ENCODE measurements at regions not wholly inside any gene's neighbourhood (a gene's known extent, or its start where the extent isn't known, plus 50 kb on each side); places are given as distances from the start of the nearest gene placed in this dataset.

DNA sequence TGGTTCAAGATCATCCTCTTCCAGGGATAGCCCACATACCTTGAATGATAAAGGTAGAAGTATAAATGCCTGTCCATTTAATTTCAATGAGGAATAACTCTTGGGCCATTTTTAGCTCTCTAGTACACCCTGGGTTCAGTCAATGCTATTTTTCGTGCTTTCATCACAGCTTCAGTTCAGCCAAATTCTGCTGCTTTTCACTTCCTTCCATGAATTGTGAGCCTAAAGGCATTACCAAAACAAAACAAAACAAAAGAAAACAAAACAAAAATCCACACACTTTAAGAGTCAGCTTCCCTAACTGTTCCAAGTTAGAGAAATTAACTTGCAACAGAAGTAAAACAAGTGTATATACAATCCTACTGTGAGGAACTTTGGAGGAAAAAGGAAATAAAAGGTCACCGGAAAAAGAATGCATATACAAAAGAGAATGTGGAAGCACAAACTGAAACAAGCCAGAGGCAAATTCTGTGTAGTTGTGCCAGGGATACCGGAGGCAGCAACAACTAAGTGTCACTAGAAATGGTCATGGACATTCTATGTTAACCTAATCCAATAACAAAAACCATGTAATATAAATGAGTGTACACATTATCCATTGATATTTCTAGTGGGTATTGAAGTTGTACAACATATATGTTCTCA lies 423.1 kb downstream of the KCTD8 start:
- no peak overlapping the region for H3K27ac ChIP-seq (ENCODE audit: low read depth, low read length)
- no peaks in the 10 kb centered on the region for H3K27me3 ChIP-seq (ENCODE audit: control insufficient read depth, insufficient read depth, low read length)
- TF ChIP-seq, protein P1, sequence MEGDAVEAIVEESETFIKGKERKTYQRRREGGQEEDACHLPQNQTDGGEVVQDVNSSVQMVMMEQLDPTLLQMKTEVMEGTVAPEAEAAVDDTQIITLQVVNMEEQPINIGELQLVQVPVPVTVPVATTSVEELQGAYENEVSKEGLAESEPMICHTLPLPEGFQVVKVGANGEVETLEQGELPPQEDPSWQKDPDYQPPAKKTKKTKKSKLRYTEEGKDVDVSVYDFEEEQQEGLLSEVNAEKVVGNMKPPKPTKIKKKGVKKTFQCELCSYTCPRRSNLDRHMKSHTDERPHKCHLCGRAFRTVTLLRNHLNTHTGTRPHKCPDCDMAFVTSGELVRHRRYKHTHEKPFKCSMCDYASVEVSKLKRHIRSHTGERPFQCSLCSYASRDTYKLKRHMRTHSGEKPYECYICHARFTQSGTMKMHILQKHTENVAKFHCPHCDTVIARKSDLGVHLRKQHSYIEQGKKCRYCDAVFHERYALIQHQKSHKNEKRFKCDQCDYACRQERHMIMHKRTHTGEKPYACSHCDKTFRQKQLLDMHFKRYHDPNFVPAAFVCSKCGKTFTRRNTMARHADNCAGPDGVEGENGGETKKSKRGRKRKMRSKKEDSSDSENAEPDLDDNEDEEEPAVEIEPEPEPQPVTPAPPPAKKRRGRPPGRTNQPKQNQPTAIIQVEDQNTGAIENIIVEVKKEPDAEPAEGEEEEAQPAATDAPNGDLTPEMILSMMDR (IDR thresholded peaks at IDR 0.05; ENCODE audit: low read depth, low read length): no peak
- ChIA-PET POLR2A (no interaction called here), CTCF (no interaction called here)
- no peak overlapping the region for H3K4me3 ChIP-seq (ENCODE audit: low read depth, low read length)
- no peak for DNase-seq (ENCODE audit: low read depth, low spot score)
- H3K9me3 ChIP-seq (ENCODE audit: control insufficient read depth, insufficient read depth, low read length): no peaks in the 10 kb centered on the region

DNA sequence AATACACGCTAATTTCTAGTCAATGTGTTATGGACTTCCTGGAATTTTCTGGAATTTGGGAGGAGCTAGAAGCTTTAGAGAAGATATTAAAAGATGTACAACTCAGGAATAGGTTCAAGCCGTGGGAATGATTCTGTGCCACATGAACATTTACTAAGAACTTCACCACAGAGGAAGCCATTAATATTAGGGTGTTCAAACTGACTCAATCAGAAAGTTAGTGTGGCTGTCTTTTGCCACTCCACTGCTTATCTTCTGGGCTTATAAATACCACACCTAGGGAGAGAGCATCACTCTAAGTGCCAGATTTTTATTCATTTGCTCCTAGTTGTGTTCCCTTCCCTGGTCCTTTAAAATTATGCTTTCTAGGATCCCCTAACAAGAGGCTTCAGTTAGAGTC lies 409.8 kb downstream of the KCTD8 start:
- H3K9me3 ChIP-seq (ENCODE audit: control insufficient read depth, insufficient read depth, low read length): peaks cover 3% of the 10 kb centered on the region; the same call in 1 of the 2 replicates
- no peaks in the 10 kb centered on the region for H3K27me3 ChIP-seq (ENCODE audit: control insufficient read depth, insufficient read depth, low read length)
- ChIA-PET POLR2A (no interaction called here), CTCF (no interaction called here)
- H3K27ac ChIP-seq (ENCODE audit: low read depth, low read length): no peak overlapping the region
- no peak overlapping the region for H3K4me3 ChIP-seq (ENCODE audit: low read depth, low read length)
- no peak for DNase-seq (ENCODE audit: low read depth, low spot score)
- TF ChIP-seq, protein P1 (IDR thresholded peaks at IDR 0.05; ENCODE audit: low read depth, low read length): no peak

DNA sequence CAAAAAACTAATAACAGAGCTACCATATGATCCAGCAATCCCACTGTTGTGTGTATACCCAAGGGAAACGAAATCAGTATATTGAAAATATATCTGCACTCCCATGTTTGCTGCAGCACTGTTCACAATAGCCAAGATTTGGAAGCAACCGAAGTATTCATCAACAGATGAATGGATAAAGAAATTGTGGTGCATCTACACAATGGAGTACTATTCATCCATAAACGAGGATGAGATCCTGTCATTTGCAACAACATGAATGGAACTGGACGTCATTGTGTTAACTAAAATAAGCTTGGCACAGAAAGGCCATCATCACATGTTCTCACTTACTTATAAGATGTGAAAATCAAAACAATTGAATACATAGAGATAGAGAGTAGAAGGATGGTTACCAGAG lies 402.1 kb downstream of the KCTD8 start:
- TF ChIP-seq, protein P1 (IDR thresholded peaks at IDR 0.05; ENCODE audit: low read depth, low read length): no peak

DNA sequence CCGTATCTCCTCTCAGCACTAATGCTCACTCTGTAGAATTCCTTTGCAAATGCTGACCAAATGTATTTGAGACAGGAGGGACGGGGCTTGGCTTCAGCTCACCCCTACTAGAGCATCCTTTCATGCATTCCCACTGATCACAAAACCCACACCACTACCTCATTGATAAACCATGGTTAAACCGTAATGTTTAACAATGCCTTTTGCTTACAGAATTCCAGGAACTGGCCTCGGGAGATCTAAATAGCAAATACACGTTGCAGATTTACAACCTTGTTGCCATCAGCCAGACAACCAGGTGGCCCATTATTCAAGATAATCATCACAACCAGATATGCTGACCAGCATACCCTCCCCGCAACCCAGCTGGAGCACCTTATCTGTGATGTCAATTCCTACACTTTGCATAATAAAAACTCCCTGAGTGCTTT lies 391.9 kb downstream of the KCTD8 start:
- H3K4me3 ChIP-seq (ENCODE audit: low read depth, low read length): no peak overlapping the region
- H3K27ac ChIP-seq (ENCODE audit: low read depth, low read length): no peak overlapping the region
- ChIA-PET CTCF (no interaction called here), POLR2A (no interaction called here)
- H3K9me3 ChIP-seq (ENCODE audit: control insufficient read depth, insufficient read depth, low read length): peaks cover 4% of the 10 kb centered on the region; the same call in 1 of the 2 replicates
- no peaks in the 10 kb centered on the region for H3K27me3 ChIP-seq (ENCODE audit: control insufficient read depth, insufficient read depth, low read length)
- TF ChIP-seq, protein P1 (IDR thresholded peaks at IDR 0.05; ENCODE audit: low read depth, low read length): no peak
- no peak for DNase-seq (ENCODE audit: low read depth, low spot score)

More for the DNA sequence above, 402.1 kb downstream of the KCTD8 start:
- ChIA-PET POLR2A (no interaction called here), CTCF (no interaction called here)
- DNase-seq (ENCODE audit: low read depth, low spot score): no peak
- H3K4me3 ChIP-seq (ENCODE audit: low read depth, low read length): no peak overlapping the region
- H3K27me3 ChIP-seq (ENCODE audit: control insufficient read depth, insufficient read depth, low read length): no peaks in the 10 kb centered on the region
- H3K9me3 ChIP-seq (ENCODE audit: control insufficient read depth, insufficient read depth, low read length): no peaks in the 10 kb centered on the region
- H3K27ac ChIP-seq (ENCODE audit: low read depth, low read length): no peak overlapping the region

DNA sequence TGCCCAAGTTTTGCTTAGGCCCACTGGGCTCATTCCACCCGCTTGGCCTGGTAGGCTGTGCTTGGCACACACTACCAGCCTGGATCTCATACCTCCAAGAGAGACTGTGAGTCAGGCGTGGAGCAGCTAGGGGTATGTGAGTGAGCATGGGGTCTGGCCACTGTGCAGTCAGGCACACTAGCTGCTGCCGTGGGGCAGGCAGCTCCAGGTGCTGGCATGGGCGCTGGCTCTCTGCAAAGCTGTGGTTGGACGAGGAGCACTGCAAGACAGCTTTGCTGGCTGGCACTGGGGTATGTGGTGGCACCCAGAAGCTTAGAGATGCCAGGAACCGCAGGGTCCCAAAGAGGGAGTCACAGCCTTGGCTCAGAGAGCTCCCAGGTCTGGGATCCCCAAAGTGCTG lies 377.8 kb downstream of the KCTD8 start:
- ChIA-PET POLR2A (no interaction called here), CTCF (no interaction called here)

More for the DNA sequence above, 377.8 kb downstream of the KCTD8 start:
- Histone ChIP-seq H3K27me3 (ENCODE audit: control insufficient read depth, insufficient read depth, low read length) (no peaks in the 10 kb centered on the region), H3K27ac (ENCODE audit: low read depth, low read length) (no peak overlapping the region), H3K9me3 (ENCODE audit: control insufficient read depth, insufficient read depth, low read length) (peaks cover 20% of the 10 kb centered on the region), H3K4me3 (ENCODE audit: low read depth, low read length) (no peak overlapping the region)
- TF ChIP-seq, protein P1 (IDR thresholded peaks at IDR 0.05; ENCODE audit: low read depth, low read length): no peak
- DNase-seq (ENCODE audit: low read depth, low spot score): no peak
